GM12878 (cell line): ENCODE measurements at regions not wholly inside any gene's neighbourhood (a gene's known extent, or its start where the extent isn't known, plus 50 kb on each side); places are given as distances from the start of the nearest gene placed in this dataset.

Experiments used
- MYC ChIP-seq: IDR thresholded peaks from 2 replicates; pipeline ENCODE4 v1.6.1; 2011; ENCODE audit warnings: mild to moderate bottlenecking, low read length, moderate library complexity, inconsistent platforms; ENCODE audit not compliant: insufficient read depth, insufficient replicate concordance, insufficient read length, severe bottlenecking
- NR2C2 ChIP-seq: IDR thresholded peaks from 2 replicates; pipeline ENCODE4 v1.6.1; 2011; ENCODE audit warnings: borderline replicate concordance, low read depth; ENCODE audit not compliant: control insufficient read depth, insufficient read length
- RFX5 ChIP-seq: IDR thresholded peaks from 2 replicates; pipeline ENCODE4 v1.6.1; 2011; ENCODE audit warnings: low read depth, low read length, improper control_type of control experiment
- SMAD1 ChIP-seq: fragments of 450-650 bp; IDR thresholded peaks from 2 replicates; pipeline ENCODE4 v1.6.1; 2018; ENCODE audit warnings: mild to moderate bottlenecking, low read depth; ENCODE audit not compliant: partially characterized antibody
- TBL1XR1 ChIP-seq: IDR thresholded peaks from 2 replicates; pipeline ENCODE4 v1.6.1; 2012; ENCODE audit warnings: low read depth, low read length, improper control_type of control experiment
- YY1 ChIP-seq: IDR thresholded peaks from 2 replicates; pipeline ENCODE4 v1.6.1; 2011; ENCODE audit warnings: low read depth, mild to moderate bottlenecking, low read length
- TF ChIP-seq, protein P1 (sequence below), 3 experiments: IDR thresholded peaks in 2 of 3; conservative IDR thresholded peaks in 1 of 3; 2 replicates each; pipeline ENCODE4 v1.5.1; 2011; ENCODE audit warnings: low read depth in 3 of 3, low read length in 3 of 3, mild to moderate bottlenecking in 3 of 3, control low read depth in 2 of 3, moderate library complexity in 2 of 3, inconsistent platforms in 1 of 3, mixed read lengths in 1 of 3; ENCODE audit not compliant: control insufficient read depth in 2 of 3, insufficient read depth in 1 of 3; ENCODE audit errors: extremely low read depth in 1 of 3

DNA sequence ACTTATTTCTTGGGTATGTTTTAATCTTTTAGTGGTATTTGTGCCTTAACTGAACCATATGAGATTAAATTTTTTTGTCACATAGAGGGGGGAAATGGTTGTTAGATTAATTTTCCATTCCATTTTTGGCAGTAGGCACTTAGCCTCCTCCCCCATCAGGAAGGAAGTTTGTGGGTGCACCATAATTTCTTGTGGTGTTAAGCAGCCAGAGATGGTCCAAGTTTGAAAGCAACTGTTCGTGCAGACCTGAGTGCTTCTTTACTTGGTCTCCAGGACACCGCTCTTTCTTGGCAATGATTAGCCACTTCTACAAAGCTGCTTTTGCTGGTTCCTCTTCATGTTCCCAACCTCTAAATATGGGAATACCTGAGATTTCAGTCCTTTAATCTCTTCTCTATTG, 92.7 kb upstream of the RPL34 start:
- TF ChIP-seq MYC (no peak), NR2C2 (no peak), SMAD1 (no peak), YY1 (no peak), TBL1XR1 (no peak), RFX5 (no peak)
- TF ChIP-seq, protein P1, sequence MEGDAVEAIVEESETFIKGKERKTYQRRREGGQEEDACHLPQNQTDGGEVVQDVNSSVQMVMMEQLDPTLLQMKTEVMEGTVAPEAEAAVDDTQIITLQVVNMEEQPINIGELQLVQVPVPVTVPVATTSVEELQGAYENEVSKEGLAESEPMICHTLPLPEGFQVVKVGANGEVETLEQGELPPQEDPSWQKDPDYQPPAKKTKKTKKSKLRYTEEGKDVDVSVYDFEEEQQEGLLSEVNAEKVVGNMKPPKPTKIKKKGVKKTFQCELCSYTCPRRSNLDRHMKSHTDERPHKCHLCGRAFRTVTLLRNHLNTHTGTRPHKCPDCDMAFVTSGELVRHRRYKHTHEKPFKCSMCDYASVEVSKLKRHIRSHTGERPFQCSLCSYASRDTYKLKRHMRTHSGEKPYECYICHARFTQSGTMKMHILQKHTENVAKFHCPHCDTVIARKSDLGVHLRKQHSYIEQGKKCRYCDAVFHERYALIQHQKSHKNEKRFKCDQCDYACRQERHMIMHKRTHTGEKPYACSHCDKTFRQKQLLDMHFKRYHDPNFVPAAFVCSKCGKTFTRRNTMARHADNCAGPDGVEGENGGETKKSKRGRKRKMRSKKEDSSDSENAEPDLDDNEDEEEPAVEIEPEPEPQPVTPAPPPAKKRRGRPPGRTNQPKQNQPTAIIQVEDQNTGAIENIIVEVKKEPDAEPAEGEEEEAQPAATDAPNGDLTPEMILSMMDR (IDR thresholded peaks at IDR 0.05 in 2 of 3, conservative IDR thresholded peaks at IDR 0.05 in 1 of 3; ENCODE audit: control insufficient read depth in 2 of 3, extremely low read depth in 1 of 3, insufficient read depth in 1 of 3, low read depth in 3 of 3, low read length in 3 of 3), result no peak
